IgD-negative memory B cell (primary cell): ENCODE measurements at regions not wholly inside any gene's neighbourhood (a gene's known extent, or its start where the extent isn't known, plus 50 kb on each side); places are given as distances from the start of the nearest gene placed in this dataset.
"Not testable (repeated sequence)": the region's sequence is repeated elsewhere in the genome, so short reads cannot be mapped to it uniquely, and the experiment has no call there.

Source experiments
- H3K27ac Mint-ChIP-seq, 3 donors: one replicate each; pipeline ENCODE4 v1.8.0; 2020 to 2022; ENCODE audit warnings: mild to moderate bottlenecking in 3 of 3, mixed read lengths in 3 of 3, moderate library complexity in 1 of 3
- H3K27me3 Mint-ChIP-seq: one replicate; pipeline ENCODE4 v1.8.0; 2021; ENCODE audit warnings: mixed read lengths
- H3K36me3 Mint-ChIP-seq: one replicate; pipeline ENCODE4 v1.8.0; 2020; ENCODE audit warnings: mild to moderate bottlenecking, mixed read lengths
- H3K4me1 Mint-ChIP-seq, 3 donors: one replicate each; pipeline ENCODE4 v1.8.0; 2020 to 2022; ENCODE audit warnings: mixed read lengths in 3 of 3, mild to moderate bottlenecking in 1 of 3
- H3K4me3 Mint-ChIP-seq, 4 donors: one replicate each; pipeline ENCODE4 v1.8.0; 2020 to 2022; ENCODE audit warnings: mild to moderate bottlenecking in 4 of 4, mixed read lengths in 4 of 4, moderate library complexity in 3 of 4
- H3K9me3 Mint-ChIP-seq, 3 donors: one replicate each; pipeline ENCODE4 v1.8.0; 2020 to 2021; ENCODE audit warnings: mixed read lengths in 3 of 3, mild to moderate bottlenecking in 1 of 3

- Mint-ChIP-seq H3K4me1 (no peaks in the 10 kb centered on the region), H3K4me3 (no peak overlapping the region), H3K27ac (no peak overlapping the region)
Observed at GRCh38 chr5:125424402-125425141, 678.1 kb upstream of the ZNF608 start.

GRCh38 chr5:125429498-125429897 is 683.1 kb upstream of the ZNF608 start:
- Mint-ChIP-seq H3K27me3 (peaks cover 3% of the 10 kb centered on the region), H3K4me3 (no peak overlapping the region), H3K36me3 (peaks cover 2% of the 10 kb centered on the region), H3K9me3 (peaks cover 0 to 8% (median 2%) of the 10 kb centered on the region in 3 donors), H3K4me1 (no peaks in the 10 kb centered on the region), H3K27ac (no peak overlapping the region)

More at GRCh38 chr5:125424402-125425141, 678.1 kb upstream of the ZNF608 start:
- peaks cover 0 to 8% (median 2%) of the 10 kb centered on the region in 3 donors for H3K9me3 Mint-ChIP-seq
- H3K36me3 Mint-ChIP-seq: no peaks in the 10 kb centered on the region
- peaks cover 3% of the 10 kb centered on the region for H3K27me3 Mint-ChIP-seq

- Mint-ChIP-seq H3K9me3 (no peaks in the 10 kb centered on the region), H3K36me3 (peaks cover 2% of the 10 kb centered on the region), H3K27ac (no peak overlapping the region), H3K4me3 (no peak overlapping the region), H3K4me1 (no peaks in the 10 kb centered on the region), H3K27me3 (no peaks in the 10 kb centered on the region)
Observed at GRCh38 chr5:125433457-125433856, 687.0 kb upstream of the ZNF608 start.

- H3K4me3 Mint-ChIP-seq: no peak overlapping the region
- H3K36me3 Mint-ChIP-seq: peaks cover 2% of the 10 kb centered on the region
- peaks cover 4 to 12% (median 12%) of the 10 kb centered on the region in 3 donors for H3K9me3 Mint-ChIP-seq
- H3K4me1 Mint-ChIP-seq: peaks cover 0 to 4% (median under 1%) of the 10 kb centered on the region in 3 donors
- H3K27ac Mint-ChIP-seq: no peak overlapping the region
- peaks cover 1% of the 10 kb centered on the region for H3K27me3 Mint-ChIP-seq
Observed at GRCh38 chr5:125439243-125439642, 692.8 kb upstream of the ZNF608 start.

- H3K27me3 Mint-ChIP-seq: peaks cover 1% of the 10 kb centered on the region
- H3K27ac Mint-ChIP-seq: no peak overlapping the region
- H3K4me1 Mint-ChIP-seq: peaks cover 0 to 9% (median 1%) of the 10 kb centered on the region in 3 donors
- no peak overlapping the region for H3K4me3 Mint-ChIP-seq
- peaks cover 4 to 18% (median 16%) of the 10 kb centered on the region in 3 donors for H3K9me3 Mint-ChIP-seq
- H3K36me3 Mint-ChIP-seq: peaks cover 6% of the 10 kb centered on the region
Observed at GRCh38 chr5:125440905-125441304, 694.5 kb upstream of the ZNF608 start.

- no peak overlapping the region for H3K27ac Mint-ChIP-seq
Observed at GRCh38 chr5:125446986-125447385, 700.5 kb upstream of the ZNF608 start.

GRCh38 chr5:125450771-125451170 is 704.3 kb upstream of the ZNF608 start:
- Mint-ChIP-seq H3K27ac (no peak overlapping the region), H3K4me3 (no peak overlapping the region), H3K27me3 (no peaks in the 10 kb centered on the region), H3K9me3 (peaks cover 0 to 4% (median 1%) of the 10 kb centered on the region in 3 donors), H3K36me3 (no peaks in the 10 kb centered on the region), H3K4me1 (no peaks in the 10 kb centered on the region)

More at GRCh38 chr5:125446986-125447385, 700.5 kb upstream of the ZNF608 start:
- H3K4me3 Mint-ChIP-seq: no peak overlapping the region
- no peaks in the 10 kb centered on the region for H3K27me3 Mint-ChIP-seq
- peaks cover 4% of the 10 kb centered on the region for H3K36me3 Mint-ChIP-seq
- H3K9me3 Mint-ChIP-seq: peaks cover 4 to 18% (median 13%) of the 10 kb centered on the region in 3 donors
- H3K4me1 Mint-ChIP-seq: peaks cover 0 to 9% (median 1%) of the 10 kb centered on the region in 3 donors

GRCh38 chr5:125451622-125452021 is 705.2 kb upstream of the ZNF608 start:
- Mint-ChIP-seq H3K4me1 (no peaks in the 10 kb centered on the region), H3K27ac (no peak overlapping the region), H3K36me3 (no peaks in the 10 kb centered on the region), H3K9me3 (peaks cover 0 to 4% (median 1%) of the 10 kb centered on the region in 3 donors), H3K27me3 (no peaks in the 10 kb centered on the region), H3K4me3 (no peak overlapping the region)

- H3K4me1 Mint-ChIP-seq: no peaks in the 10 kb centered on the region
- H3K9me3 Mint-ChIP-seq: peaks cover 0 to 8% (median 4%) of the 10 kb centered on the region in 3 donors
- H3K36me3 Mint-ChIP-seq: no peaks in the 10 kb centered on the region
- H3K27ac Mint-ChIP-seq: no peak overlapping the region
- no peak overlapping the region for H3K4me3 Mint-ChIP-seq
- H3K27me3 Mint-ChIP-seq: no peaks in the 10 kb centered on the region
Observed at GRCh38 chr5:125452991-125453390, 706.6 kb upstream of the ZNF608 start.

GRCh38 chr5:125455041-125455440 is 708.6 kb upstream of the ZNF608 start:
- Mint-ChIP-seq H3K9me3 (peaks cover 0 to 6% (median 4%) of the 10 kb centered on the region in 3 donors), H3K4me3 (no peak overlapping the region), H3K36me3 (no peaks in the 10 kb centered on the region), H3K4me1 (no peaks in the 10 kb centered on the region), H3K27ac (no peak overlapping the region), H3K27me3 (no peaks in the 10 kb centered on the region)

- H3K27ac Mint-ChIP-seq, H3K9me3 Mint-ChIP-seq, H3K4me3 Mint-ChIP-seq, H3K36me3 Mint-ChIP-seq, H3K4me1 Mint-ChIP-seq, H3K27me3 Mint-ChIP-seq: not testable (repeated sequence)
Observed at GRCh38 chr5:125456005-125456404, 709.6 kb upstream of the ZNF608 start.

- H3K27me3 Mint-ChIP-seq: no peaks in the 10 kb centered on the region
- no peaks in the 10 kb centered on the region for H3K36me3 Mint-ChIP-seq
- H3K9me3 Mint-ChIP-seq: peaks cover 0 to 6% (median 4%) of the 10 kb centered on the region in 3 donors
- no peak overlapping the region for H3K4me3 Mint-ChIP-seq
- no peaks in the 10 kb centered on the region for H3K4me1 Mint-ChIP-seq
- no peak overlapping the region for H3K27ac Mint-ChIP-seq
Observed at GRCh38 chr5:125457617-125458016, 711.2 kb upstream of the ZNF608 start.

GRCh38 chr5:125458949-125459348 is 712.5 kb upstream of the ZNF608 start:
- H3K4me3 Mint-ChIP-seq, H3K27ac Mint-ChIP-seq, H3K36me3 Mint-ChIP-seq, H3K27me3 Mint-ChIP-seq, H3K4me1 Mint-ChIP-seq, H3K9me3 Mint-ChIP-seq: not testable (repeated sequence)

GRCh38 chr5:125461641-125462072 is 715.2 kb upstream of the ZNF608 start:
- no peaks in the 10 kb centered on the region for H3K4me1 Mint-ChIP-seq
- H3K36me3 Mint-ChIP-seq: no peaks in the 10 kb centered on the region
- no peaks in the 10 kb centered on the region for H3K27me3 Mint-ChIP-seq
- H3K27ac Mint-ChIP-seq: no peak overlapping the region
- no peak overlapping the region for H3K4me3 Mint-ChIP-seq
- H3K9me3 Mint-ChIP-seq: peaks cover 0 to 4% (median 3%) of the 10 kb centered on the region in 3 donors

- H3K27ac Mint-ChIP-seq: no peak overlapping the region
- no peak overlapping the region for H3K4me3 Mint-ChIP-seq
- H3K9me3 Mint-ChIP-seq: no peaks in the 10 kb centered on the region
- H3K27me3 Mint-ChIP-seq: no peaks in the 10 kb centered on the region
- peaks cover 0 to 2% (median 0%) of the 10 kb centered on the region in 3 donors for H3K4me1 Mint-ChIP-seq
- H3K36me3 Mint-ChIP-seq: peaks cover 4% of the 10 kb centered on the region
Observed at GRCh38 chr5:125463466-125464092, 717.1 kb upstream of the ZNF608 start.
